ENCODE measurements at regions not wholly inside any gene's neighbourhood (a gene's known extent, or its start where the extent isn't known, plus 50 kb on each side); places are given as distances from the start of the nearest gene placed in this dataset.
A peak's percentile ranks its signal among the peaks of the same experiment; 100 is the strongest.

DNA sequence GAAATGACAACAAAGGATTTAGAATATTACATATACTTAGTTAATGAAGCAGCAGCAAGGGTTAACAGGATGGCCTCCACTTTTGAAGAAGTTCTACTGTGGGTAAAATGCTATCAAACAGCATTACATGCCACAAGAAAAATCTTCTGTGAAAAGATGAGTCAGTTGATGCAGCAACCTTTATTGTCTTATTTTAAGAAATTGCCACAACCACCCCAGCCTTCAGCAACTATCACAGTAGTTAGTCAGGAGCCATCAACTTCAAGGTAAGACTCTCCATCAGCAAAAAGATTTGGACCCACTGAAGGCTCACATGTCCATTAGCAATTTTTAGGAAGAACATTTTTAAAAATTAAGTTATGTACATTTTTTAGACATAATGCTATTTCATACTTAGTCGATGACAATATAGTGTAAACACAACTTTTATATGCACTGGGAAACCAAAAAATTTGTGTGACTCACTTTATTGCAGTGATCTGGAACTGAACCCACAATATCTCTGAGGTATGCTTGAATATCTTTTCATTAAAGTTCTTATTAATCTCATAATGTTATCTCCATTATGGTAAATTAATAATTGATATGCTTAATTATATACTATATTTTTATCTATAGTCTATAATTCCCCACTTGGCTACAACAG lies 81.2 kb downstream of the SPCS3 start:
- Histone ChIP-seq H3K4me3 (ENCODE audit: insufficient read depth, low read length) (no peak overlapping the region), H3K4me1 (ENCODE audit: insufficient read depth, low read length) (peaks cover 33% of the 10 kb centered on the region), H3K9me3 (ENCODE audit: low read depth, low read length) (no peaks in the 10 kb centered on the region), H3K36me3 (ENCODE audit: insufficient read depth, low read length) (no peaks in the 10 kb centered on the region), H2AFZ (ENCODE audit: low read length) (no peak overlapping the region), H3K79me2 (ENCODE audit: insufficient read depth, low read length) (no peaks in the 10 kb centered on the region), H4K20me1 (ENCODE audit: insufficient read depth, low read length) (no peaks in the 10 kb centered on the region), H3K4me2 (ENCODE audit: insufficient read depth, low read length) (peak overlapping the region; percentile 14), H3K27ac (ENCODE audit: low read depth, low read length) (peak overlapping the region; percentile 69), H3K27me3 (ENCODE audit: insufficient read depth, low read length) (no peaks in the 10 kb centered on the region)
- no peak for DNase-seq (ENCODE audit: insufficient read length, low spot score, missing footprints)
- TF ChIP-seq, protein P1, sequence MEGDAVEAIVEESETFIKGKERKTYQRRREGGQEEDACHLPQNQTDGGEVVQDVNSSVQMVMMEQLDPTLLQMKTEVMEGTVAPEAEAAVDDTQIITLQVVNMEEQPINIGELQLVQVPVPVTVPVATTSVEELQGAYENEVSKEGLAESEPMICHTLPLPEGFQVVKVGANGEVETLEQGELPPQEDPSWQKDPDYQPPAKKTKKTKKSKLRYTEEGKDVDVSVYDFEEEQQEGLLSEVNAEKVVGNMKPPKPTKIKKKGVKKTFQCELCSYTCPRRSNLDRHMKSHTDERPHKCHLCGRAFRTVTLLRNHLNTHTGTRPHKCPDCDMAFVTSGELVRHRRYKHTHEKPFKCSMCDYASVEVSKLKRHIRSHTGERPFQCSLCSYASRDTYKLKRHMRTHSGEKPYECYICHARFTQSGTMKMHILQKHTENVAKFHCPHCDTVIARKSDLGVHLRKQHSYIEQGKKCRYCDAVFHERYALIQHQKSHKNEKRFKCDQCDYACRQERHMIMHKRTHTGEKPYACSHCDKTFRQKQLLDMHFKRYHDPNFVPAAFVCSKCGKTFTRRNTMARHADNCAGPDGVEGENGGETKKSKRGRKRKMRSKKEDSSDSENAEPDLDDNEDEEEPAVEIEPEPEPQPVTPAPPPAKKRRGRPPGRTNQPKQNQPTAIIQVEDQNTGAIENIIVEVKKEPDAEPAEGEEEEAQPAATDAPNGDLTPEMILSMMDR (IDR thresholded peaks at IDR 0.05; ENCODE audit: extremely low read depth, low read depth, low read length): no peak

DNA sequence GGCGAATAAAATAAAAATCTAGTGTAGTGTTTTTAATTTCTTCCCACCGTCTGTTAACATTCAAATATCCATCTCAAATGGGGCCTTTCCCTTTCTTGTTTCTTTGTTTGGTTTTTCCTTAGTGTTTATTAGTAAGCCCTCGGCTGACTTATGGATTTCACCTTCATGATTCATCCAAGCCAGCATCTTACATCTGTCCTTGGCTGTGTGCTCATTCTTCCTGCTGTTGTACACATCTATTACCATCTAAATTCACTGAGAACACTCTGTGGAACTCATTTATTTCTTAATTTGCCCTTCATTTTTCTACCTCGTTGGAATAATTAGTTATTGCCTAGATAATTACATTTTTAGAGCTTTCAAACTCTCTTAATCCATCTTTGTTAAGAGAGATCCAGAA lies 84.9 kb downstream of the SPCS3 start:
- Histone ChIP-seq H3K4me3 (ENCODE audit: insufficient read depth, low read length) (no peak overlapping the region), H3K36me3 (ENCODE audit: insufficient read depth, low read length) (no peaks in the 10 kb centered on the region), H3K9me3 (ENCODE audit: low read depth, low read length) (no peaks in the 10 kb centered on the region), H3K27me3 (ENCODE audit: insufficient read depth, low read length) (no peaks in the 10 kb centered on the region), H3K4me2 (ENCODE audit: insufficient read depth, low read length) (no peak overlapping the region), H2AFZ (ENCODE audit: low read length) (peak overlapping the region; percentile 2), H3K27ac (ENCODE audit: low read depth, low read length) (no peak overlapping the region), H3K4me1 (ENCODE audit: insufficient read depth, low read length) (peaks cover 51% of the 10 kb centered on the region), H3K79me2 (ENCODE audit: insufficient read depth, low read length) (no peaks in the 10 kb centered on the region), H4K20me1 (ENCODE audit: insufficient read depth, low read length) (no peaks in the 10 kb centered on the region)
- TF ChIP-seq, protein P1 (IDR thresholded peaks at IDR 0.05; ENCODE audit: extremely low read depth, low read depth, low read length): no peak
- DNase-seq (ENCODE audit: insufficient read length, low spot score, missing footprints): no peak

DNA sequence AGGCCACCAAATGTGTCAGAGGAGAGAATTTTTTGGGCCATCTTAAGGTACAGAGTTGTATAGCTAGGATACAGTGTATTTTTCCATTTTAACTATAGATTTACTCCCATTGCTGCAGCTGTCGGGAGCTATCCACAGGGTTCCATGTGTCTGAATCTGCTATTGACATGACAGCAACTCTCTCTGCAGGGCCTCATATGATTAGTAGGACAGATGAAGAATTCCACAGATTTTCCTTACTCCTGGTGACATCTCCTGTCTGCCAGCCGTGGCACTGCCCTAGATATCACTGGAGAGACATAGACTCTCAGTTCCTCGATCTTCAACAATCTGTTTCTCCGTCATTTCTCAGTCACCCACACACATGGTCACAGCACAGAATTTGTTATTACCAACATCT lies 86.5 kb downstream of the SPCS3 start:
- TF ChIP-seq, protein P1 (IDR thresholded peaks at IDR 0.05; ENCODE audit: extremely low read depth, low read depth, low read length): no peak
- Histone ChIP-seq H3K4me1 (ENCODE audit: insufficient read depth, low read length) (peaks cover 34% of the 10 kb centered on the region), H3K79me2 (ENCODE audit: insufficient read depth, low read length) (no peaks in the 10 kb centered on the region), H3K36me3 (ENCODE audit: insufficient read depth, low read length) (no peaks in the 10 kb centered on the region), H3K27ac (ENCODE audit: low read depth, low read length) (peak overlapping the region; percentile 41), H3K27me3 (ENCODE audit: insufficient read depth, low read length) (no peaks in the 10 kb centered on the region), H3K4me3 (ENCODE audit: insufficient read depth, low read length) (no peak overlapping the region), H3K4me2 (ENCODE audit: insufficient read depth, low read length) (peak overlapping the region; percentile 4), H2AFZ (ENCODE audit: low read length) (no peak overlapping the region), H3K9me3 (ENCODE audit: low read depth, low read length) (no peaks in the 10 kb centered on the region), H4K20me1 (ENCODE audit: insufficient read depth, low read length) (no peaks in the 10 kb centered on the region)
- DNase-seq (ENCODE audit: insufficient read length, low spot score, missing footprints): no peak

DNA sequence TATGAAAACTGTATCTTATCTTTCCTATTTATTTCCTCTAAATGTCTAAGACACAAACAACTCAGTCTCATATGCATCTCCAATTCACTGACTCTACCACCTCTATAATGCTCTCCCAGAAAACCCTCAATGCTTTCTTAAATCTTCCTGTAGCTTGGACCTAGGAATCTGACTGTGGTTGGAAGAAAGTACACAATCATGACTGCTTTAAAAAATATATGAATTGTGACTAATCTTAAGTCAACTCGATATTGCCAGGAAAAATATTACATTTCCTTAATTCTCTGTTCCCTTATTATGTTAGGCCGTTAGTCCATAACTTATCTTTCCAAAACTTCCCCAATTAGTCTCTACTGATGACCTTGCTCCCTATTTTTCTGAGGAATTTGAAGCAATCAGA lies 87.0 kb downstream of the SPCS3 start:
- H3K4me2 ChIP-seq (ENCODE audit: insufficient read depth, low read length): peak overlapping the region; percentile 10
- H2AFZ ChIP-seq (ENCODE audit: low read length): no peak overlapping the region
- no peaks in the 10 kb centered on the region for H3K27me3 ChIP-seq (ENCODE audit: insufficient read depth, low read length)
- no peaks in the 10 kb centered on the region for H3K9me3 ChIP-seq (ENCODE audit: low read depth, low read length)
- H3K36me3 ChIP-seq (ENCODE audit: insufficient read depth, low read length): no peaks in the 10 kb centered on the region
- DNase-seq (ENCODE audit: insufficient read length, low spot score, missing footprints): no peak
- H3K27ac ChIP-seq (ENCODE audit: low read depth, low read length): peak overlapping the region; percentile 36
- H3K4me3 ChIP-seq (ENCODE audit: insufficient read depth, low read length): no peak overlapping the region
- H3K79me2 ChIP-seq (ENCODE audit: insufficient read depth, low read length): no peaks in the 10 kb centered on the region
- no peaks in the 10 kb centered on the region for H4K20me1 ChIP-seq (ENCODE audit: insufficient read depth, low read length)
- peaks cover 30% of the 10 kb centered on the region for H3K4me1 ChIP-seq (ENCODE audit: insufficient read depth, low read length)
- TF ChIP-seq, protein P1 (IDR thresholded peaks at IDR 0.05; ENCODE audit: extremely low read depth, low read depth, low read length): no peak

All from osteoblast (primary cell).